ENCODE measurements at regions not wholly inside any gene's neighbourhood (a gene's known extent, or its start where the extent isn't known, plus 50 kb on each side); places are given as distances from the start of the nearest gene placed in this dataset.

GRCh38 chr10:29753283-29753682 is 118.5 kb upstream of the SVIL start:
- Histone ChIP-seq H3K79me2 (ENCODE audit: insufficient read depth, low read length) (no peaks in the 10 kb centered on the region), H3K27me3 (ENCODE audit: control insufficient read depth in 1 of 2, insufficient read depth in 2 of 2, low read length in 2 of 2) (peaks cover 0 to 22% of the 10 kb centered on the region in 2 experiments; a peak in 1 of 5 replicates), H4K20me1 (ENCODE audit: insufficient read depth, low read length) (no peaks in the 10 kb centered on the region), H3K4me2 (ENCODE audit: low read depth, low read length) (no peak overlapping the region), H3K9ac (ENCODE audit: insufficient read depth, low read depth, low read length) (no peak overlapping the region), H3K4me3 (replicated peaks in 1 of 3; ENCODE audit: insufficient read depth in 1 of 3, low read depth in 2 of 3, low read length in 3 of 3) (no peak overlapping the region), H3K27ac (ENCODE audit: extremely low read length, insufficient read depth, low read length) (no peak overlapping the region), H3K9me3 (ENCODE audit: low read length) (no peaks in the 10 kb centered on the region), H3K36me3 (replicated peaks in 1 of 2; ENCODE audit: control insufficient read depth in 1 of 2, insufficient read depth in 2 of 2, low read length in 2 of 2) (no peaks in the 10 kb centered on the region), H2AFZ (ENCODE audit: low read length) (no peak overlapping the region), H3K4me1 (ENCODE audit: insufficient read depth, low read length) (peaks cover 11% of the 10 kb centered on the region)
- DNase-seq (ENCODE audit: low spot score) (no peak), FAIRE-seq (no peak), ATAC-seq (no peak)
- 42% methylated on average over 7 of the region's 7 CpGs for WGBS (ENCODE audit: low lambda C conversion rate)
- ChIA-PET CTCF (ENCODE audit: low intra/inter-chr PET ratio, low total read pairs) (no interaction called here), POLR2A (no interaction called here)
- TF ChIP-seq ZBTB33 (CRISPR knock-in tag; IDR thresholded peaks at IDR 0.05) (no peak), TBX3 (IDR thresholded peaks at IDR 0.05; ENCODE audit: borderline replicate concordance) (no peak), ZNF609 (CRISPR knock-in tag; IDR thresholded peaks at IDR 0.05; ENCODE audit: borderline replicate concordance) (no peak), MED13 (CRISPR knock-in tag; IDR thresholded peaks at IDR 0.05) (no peak), CC2D1A (CRISPR knock-in tag; IDR thresholded peaks at IDR 0.05) (no peak)
- in situ Hi-C loops (cut with HindIII; ENCODE audit: extremely low pct_ligation_motif_present, low pct_unique_long_range_greater_than_20kb), result no loop called here
- no TSS peak for BruUV-seq (replicated peaks)
- intact Hi-C loops (cut with micrococcal nuclease; ENCODE audit: unreplicated experiment), result no loop called here
